Prostate gland (tissue), 2 donors: ENCODE measurements at regions not wholly inside any gene's neighbourhood (a gene's known extent, or its start where the extent isn't known, plus 50 kb on each side); places are given as distances from the start of the nearest gene placed in this dataset.

Experiments
- DNase-seq: peaks from one replicate; pipeline ENCODE4 v3.0.0-alpha.2; 2019; ENCODE audit warnings: low spot score
- H3K27ac ChIP-seq, 2 donors: fragments of 200-600 bp; sonication (generic); 2 replicates each; pipeline ENCODE4 v1.5.1; 2017 to 2019
- H3K27me3 ChIP-seq: fragments of 200-600 bp; sonication (generic); replicated peaks from 2 replicates; pipeline ENCODE4 v1.5.1; 2019; ENCODE audit not compliant: insufficient read depth
- H3K36me3 ChIP-seq, 2 donors: fragments of 200-600 bp; sonication (generic); 1 replicate in 1 of 2; 2 replicates in 1 of 2; pipeline versions ENCODE4 v1.5.1 to v1.8.1; 2017 to 2019
- H3K4me1 ChIP-seq: fragments of 200-600 bp; sonication (generic); replicated peaks from 2 replicates; pipeline ENCODE4 v1.5.1; 2019
- H3K4me3 ChIP-seq, 2 donors: fragments of 200-600 bp; sonication (generic); 2 replicates each; pipeline ENCODE4 v1.5.1; 2017 to 2019
- H3K9me3 ChIP-seq: fragments of 200-600 bp; sonication (generic); 2 replicates; pipeline ENCODE4 v1.5.1; 2017
- POLR2A ChIP-seq: fragments of 450-650 bp; IDR thresholded peaks from one replicate; pipeline ENCODE4 v1.6.1; 2016; ENCODE audit warnings: antibody characterized with exemption, mild to moderate bottlenecking
- POLR2AphosphoS5 ChIP-seq: sonication (generic); formaldehyde crosslinking; IDR thresholded peaks from one replicate; pipeline ENCODE4 v1.6.1; 2017; ENCODE audit warnings: antibody characterized with exemption
- WGBS: methylation state at CpG from one replicate; pipeline ENCODE4 v1.1.5; 2018; 5-methylcytosine and 5-hydroxymethylcytosine counted together
- intact Hi-C: fragments of 100-400 bp; cut with DNase I; formaldehyde crosslinking; loops from one replicate; pipeline ENCODE4 v1.14.2; 2022
- TF ChIP-seq, protein P1 (sequence below), 4 experiments: fragments of 200-600 bp in 2 of 4; fragments of 450-650 bp in 2 of 4; sonication (generic) in 2 of 4; IDR thresholded peaks; 1 replicate in 3 of 4; 2 replicates in 1 of 4; pipeline ENCODE4 v1.5.1; 2016 to 2019; ENCODE audit warnings: antibody characterized with exemption in 4 of 4, mild to moderate bottlenecking in 2 of 4, moderate library complexity in 2 of 4

DNA sequence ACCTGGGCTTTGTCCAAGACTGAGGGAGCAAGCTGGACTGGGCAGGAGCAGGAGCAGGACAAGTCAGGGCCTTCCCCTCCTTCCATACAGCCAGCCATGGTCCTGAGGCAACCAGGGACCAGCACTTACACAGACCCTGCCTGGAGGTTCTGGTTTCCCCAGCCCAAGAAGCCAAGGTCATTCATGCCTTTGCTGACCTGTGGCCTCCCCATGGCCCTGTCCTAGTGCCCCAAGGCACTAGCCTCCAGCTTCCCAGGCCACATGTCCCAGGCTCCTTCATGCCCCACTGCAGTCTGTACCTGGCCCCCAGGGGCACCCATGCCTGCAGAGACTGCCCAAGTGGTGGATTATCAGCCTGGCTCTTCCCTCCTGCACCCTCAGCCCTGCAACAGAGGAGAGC is 243.9 kb downstream of the TOMM20 start:
- H3K9me3 ChIP-seq: no peaks in the 10 kb centered on the region
- TF ChIP-seq, protein P1, sequence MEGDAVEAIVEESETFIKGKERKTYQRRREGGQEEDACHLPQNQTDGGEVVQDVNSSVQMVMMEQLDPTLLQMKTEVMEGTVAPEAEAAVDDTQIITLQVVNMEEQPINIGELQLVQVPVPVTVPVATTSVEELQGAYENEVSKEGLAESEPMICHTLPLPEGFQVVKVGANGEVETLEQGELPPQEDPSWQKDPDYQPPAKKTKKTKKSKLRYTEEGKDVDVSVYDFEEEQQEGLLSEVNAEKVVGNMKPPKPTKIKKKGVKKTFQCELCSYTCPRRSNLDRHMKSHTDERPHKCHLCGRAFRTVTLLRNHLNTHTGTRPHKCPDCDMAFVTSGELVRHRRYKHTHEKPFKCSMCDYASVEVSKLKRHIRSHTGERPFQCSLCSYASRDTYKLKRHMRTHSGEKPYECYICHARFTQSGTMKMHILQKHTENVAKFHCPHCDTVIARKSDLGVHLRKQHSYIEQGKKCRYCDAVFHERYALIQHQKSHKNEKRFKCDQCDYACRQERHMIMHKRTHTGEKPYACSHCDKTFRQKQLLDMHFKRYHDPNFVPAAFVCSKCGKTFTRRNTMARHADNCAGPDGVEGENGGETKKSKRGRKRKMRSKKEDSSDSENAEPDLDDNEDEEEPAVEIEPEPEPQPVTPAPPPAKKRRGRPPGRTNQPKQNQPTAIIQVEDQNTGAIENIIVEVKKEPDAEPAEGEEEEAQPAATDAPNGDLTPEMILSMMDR (IDR thresholded peaks at IDR 0.05): no peak
- TF ChIP-seq POLR2AphosphoS5: no peak
- TF ChIP-seq POLR2A: no peak
- H3K27ac ChIP-seq: peak overlapping the region in 1 of 2 donors; percentile 72
- no peaks in the 10 kb centered on the region for H3K27me3 ChIP-seq
- no peak for DNase-seq
- intact Hi-C loops: loop anchor here (5.0 kb wide), 1 partner anchor 162 kb away; no protein-coding TSS in a partner anchor
- H3K36me3 ChIP-seq: no peaks in the 10 kb centered on the region
- no peak overlapping the region for H3K4me3 ChIP-seq
- no peaks in the 10 kb centered on the region for H3K4me1 ChIP-seq

DNA sequence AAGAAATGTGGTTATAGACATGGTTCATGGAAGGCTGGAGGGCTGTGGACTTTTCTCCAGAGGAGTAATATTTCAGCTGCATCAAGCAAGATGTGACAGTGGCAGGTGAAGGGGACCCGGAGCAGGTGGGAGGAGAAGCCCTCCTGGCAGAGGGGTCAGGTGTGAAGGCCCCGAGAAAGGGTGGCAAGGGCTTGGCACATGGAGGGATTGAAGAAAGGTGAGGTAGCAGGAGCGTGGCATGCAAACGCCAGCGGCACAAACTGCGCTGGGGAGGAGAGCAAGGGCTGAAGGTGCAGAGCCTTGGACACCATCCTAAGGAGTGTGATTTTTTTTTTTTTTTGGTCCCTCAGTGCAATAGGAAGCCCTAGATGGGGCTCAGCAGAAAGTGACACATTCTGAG is 244.6 kb downstream of the TOMM20 start:
- H3K36me3 ChIP-seq: no peaks in the 10 kb centered on the region
- TF ChIP-seq, protein P1 (IDR thresholded peaks at IDR 0.05): no peak
- no peak for TF ChIP-seq POLR2AphosphoS5
- no peak for TF ChIP-seq POLR2A
- no peaks in the 10 kb centered on the region for H3K4me1 ChIP-seq
- WGBS: 91% methylated on average over 6 of the region's 6 CpGs
- no peaks in the 10 kb centered on the region for H3K27me3 ChIP-seq
- DNase-seq: no peak
- H3K4me3 ChIP-seq: no peak overlapping the region
- intact Hi-C loops: no loop called here
- H3K9me3 ChIP-seq: no peaks in the 10 kb centered on the region
- no peak overlapping the region for H3K27ac ChIP-seq

DNA sequence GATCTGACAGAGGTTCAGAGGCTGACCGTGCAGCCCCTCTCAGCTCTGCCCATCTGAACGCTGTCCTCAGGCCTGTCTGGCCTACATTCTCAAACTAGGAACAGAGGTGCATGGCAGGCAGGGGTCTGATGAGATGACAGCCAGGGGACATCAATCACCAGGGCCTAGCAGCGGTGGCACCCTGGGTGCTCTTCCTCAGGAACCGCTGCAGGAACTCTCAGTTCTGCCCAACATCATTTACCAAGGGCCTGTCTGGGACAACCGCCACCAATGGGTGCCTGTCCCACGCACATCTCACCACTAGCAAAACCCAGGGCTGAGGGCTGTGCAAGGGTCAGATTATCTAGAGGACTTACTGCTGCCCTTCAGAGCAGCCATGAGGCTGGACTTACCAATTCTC is 245.7 kb downstream of the TOMM20 start:
- intact Hi-C loops: no loop called here
- TF ChIP-seq POLR2A: no peak
- TF ChIP-seq POLR2AphosphoS5: no peak
- TF ChIP-seq, protein P1 (IDR thresholded peaks at IDR 0.05): no peak
- Histone ChIP-seq H3K4me1 (no peaks in the 10 kb centered on the region), H3K9me3 (no peaks in the 10 kb centered on the region), H3K4me3 (no peak overlapping the region), H3K36me3 (no peaks in the 10 kb centered on the region), H3K27ac (no peak overlapping the region), H3K27me3 (no peaks in the 10 kb centered on the region)
- DNase-seq: no peak
- WGBS: 93% methylated on average over 6 of the region's 6 CpGs

DNA sequence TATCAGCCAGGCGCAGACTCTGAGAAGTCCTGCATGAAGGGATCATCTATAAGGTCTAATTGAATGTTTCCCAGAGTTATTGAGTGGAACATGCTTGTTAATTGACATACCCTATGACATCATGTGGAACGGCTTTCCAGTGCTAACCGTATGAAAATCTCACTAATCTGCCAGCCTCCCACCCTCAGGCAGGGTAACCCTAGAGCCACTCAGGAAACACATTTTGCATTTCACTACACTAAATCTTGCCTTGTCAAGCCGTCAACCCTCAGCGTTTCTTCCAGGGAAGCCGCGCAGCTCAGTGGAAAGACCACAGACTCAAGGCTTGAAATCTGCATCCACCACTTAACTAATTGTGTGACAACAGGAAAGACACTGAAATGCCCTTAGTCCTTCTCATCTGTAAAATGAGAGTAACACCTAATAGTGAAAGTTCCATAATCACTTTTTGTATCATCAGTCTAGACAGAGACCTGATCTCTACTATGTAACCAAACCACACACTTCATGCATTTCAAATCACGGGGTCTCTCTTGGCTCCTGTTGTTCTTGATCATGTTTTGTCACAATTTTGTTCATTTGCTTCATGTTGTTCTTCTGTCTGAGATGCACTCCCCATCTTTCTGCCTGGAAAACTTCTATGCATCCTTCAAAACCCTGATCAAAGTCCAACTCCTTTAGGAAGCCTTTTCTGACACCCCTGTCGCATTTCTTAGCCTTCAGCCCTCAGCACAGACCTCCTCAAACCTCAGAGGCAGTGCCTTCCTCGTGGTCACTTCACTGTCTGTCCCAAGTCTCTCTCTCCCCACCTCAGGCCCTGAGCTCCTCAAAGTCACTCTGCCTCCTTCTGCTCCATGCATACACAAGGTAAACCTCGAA is 246.5 kb downstream of the TOMM20 start:
- Histone ChIP-seq H3K4me1 (no peaks in the 10 kb centered on the region), H3K27me3 (no peaks in the 10 kb centered on the region), H3K9me3 (no peaks in the 10 kb centered on the region), H3K4me3 (no peak overlapping the region), H3K36me3 (no peaks in the 10 kb centered on the region), H3K27ac (no peak overlapping the region)
- intact Hi-C loops: no loop called here
- DNase-seq: no peak
- no peak for TF ChIP-seq POLR2AphosphoS5
- no peak for TF ChIP-seq POLR2A
- TF ChIP-seq, protein P1 (IDR thresholded peaks at IDR 0.05): no peak
- WGBS: 85% methylated on average over 11 of the region's 11 CpGs
